Muscle of back (tissue), 3 donors: ENCODE measurements at regions not wholly inside any gene's neighbourhood (a gene's known extent, or its start where the extent isn't known, plus 50 kb on each side); places are given as distances from the start of the nearest gene placed in this dataset.

Experiments used
- DNase-seq, 3 donors: peaks; one replicate each; pipeline versions ENCODE4 v3.0.0 to v3.0.0-alpha.2; 2013

- no peak for DNase-seq
These were observed 174.1 kb upstream of the PRICKLE1 start for GRCh38 chr12:42763682-42764081.

- no peak for DNase-seq
These were observed 172.9 kb upstream of the PRICKLE1 start for GRCh38 chr12:42762395-42762925.

GRCh38 chr12:42761601-42762350 lies 172.2 kb upstream of the PRICKLE1 start:
- DNase-seq: peak in 1 of 3 donors; percentile 34

- no peak for DNase-seq
These were observed 171.5 kb upstream of the PRICKLE1 start for GRCh38 chr12:42761086-42761485.

DNA sequence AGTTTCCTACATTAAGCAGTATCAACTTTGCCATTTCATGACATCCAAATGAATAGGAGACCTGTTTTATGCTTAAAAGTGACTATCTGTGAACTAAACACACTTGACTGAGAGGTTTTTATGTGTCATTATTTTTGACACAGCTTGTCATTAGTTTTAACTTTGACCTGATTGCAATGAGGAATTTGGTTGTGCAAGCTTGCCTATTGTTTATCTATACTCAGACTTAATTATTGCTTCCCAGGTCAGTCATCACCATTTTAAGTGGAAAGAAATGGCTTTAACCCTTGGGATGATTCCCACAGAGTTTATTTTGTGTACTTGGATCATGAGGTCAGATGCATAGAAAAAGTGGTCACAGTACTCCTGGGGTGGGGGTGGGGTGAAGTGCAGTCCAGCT lies 171.0 kb upstream of the PRICKLE1 start:
- DNase-seq: no peak

DNA sequence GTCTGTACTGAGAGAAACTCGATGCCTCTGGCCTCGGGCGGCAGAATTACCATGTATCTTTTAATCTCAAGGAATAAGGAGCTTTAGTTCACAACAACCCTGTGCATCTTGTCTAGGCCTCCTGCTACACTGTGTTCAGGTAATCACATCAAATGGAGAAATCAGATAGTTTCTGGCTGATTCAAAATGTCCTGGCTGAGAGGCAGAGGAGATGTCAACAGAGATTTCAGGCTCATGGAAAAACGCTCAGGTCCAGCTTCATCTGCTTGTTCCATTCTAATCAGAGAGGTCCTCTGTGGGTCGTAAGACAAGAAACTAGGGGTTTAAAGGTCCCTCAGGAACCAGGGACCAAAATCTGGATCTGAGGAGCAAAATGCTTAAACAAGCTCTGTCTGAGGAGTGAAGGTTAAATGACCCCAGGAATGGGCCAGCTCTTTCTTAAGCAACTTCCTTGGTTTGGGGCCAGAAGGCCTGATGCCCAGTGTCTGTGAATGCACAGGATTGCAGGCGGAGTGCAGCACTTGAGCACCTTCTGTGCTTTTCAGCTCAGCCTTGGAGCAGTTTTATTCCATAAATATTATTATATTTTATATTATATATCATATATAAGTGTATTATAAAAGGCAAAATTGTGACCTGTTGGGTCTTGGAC lies 170.2 kb upstream of the PRICKLE1 start:
- DNase-seq: peak; percentile 60 to 90 (median 83)

DNA sequence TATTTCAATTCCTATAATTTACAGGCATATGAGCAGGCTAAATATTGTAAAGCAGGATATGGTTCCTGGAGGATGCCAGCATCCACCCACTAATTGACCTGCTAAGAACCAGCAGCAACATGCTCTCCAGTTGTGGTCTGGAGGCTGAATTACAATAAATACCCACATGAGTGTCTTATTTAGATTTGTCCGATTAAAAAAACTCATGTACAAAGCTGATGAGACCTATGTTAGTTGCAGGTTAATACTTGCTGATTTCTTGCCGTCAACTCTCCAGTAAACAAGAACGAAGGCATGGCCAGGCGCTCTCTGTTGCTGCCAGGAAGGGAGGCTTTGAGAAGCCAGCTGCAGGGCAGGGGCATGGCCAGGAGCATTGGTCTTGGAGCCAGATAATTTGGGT lies 169.3 kb upstream of the PRICKLE1 start:
- DNase-seq: no peak

DNA sequence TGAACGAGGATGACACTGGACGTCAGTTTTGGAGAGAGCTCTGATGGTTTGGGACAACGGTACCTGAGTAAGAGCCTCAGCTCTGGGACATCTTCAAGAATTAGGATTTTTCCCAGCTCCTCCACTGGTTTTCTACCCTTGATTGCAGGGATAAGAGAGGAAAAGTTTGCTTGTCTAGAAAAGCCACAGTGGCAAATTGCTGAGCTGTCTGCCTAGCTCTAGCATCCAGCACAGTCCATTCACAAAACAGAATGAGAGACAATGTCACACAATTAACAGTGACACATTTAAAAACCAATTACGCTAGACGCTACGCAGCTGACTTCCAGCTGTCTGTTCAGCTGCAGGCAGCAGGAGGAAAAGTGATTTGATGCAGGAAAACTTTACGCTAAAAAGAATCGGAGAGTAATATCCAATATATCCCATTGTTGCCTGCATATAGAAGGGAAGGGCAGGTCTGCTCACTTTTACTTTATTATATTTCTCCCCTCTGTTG lies 168.1 kb upstream of the PRICKLE1 start:
- peak in 1 of 3 donors; percentile 34 for DNase-seq

DNA sequence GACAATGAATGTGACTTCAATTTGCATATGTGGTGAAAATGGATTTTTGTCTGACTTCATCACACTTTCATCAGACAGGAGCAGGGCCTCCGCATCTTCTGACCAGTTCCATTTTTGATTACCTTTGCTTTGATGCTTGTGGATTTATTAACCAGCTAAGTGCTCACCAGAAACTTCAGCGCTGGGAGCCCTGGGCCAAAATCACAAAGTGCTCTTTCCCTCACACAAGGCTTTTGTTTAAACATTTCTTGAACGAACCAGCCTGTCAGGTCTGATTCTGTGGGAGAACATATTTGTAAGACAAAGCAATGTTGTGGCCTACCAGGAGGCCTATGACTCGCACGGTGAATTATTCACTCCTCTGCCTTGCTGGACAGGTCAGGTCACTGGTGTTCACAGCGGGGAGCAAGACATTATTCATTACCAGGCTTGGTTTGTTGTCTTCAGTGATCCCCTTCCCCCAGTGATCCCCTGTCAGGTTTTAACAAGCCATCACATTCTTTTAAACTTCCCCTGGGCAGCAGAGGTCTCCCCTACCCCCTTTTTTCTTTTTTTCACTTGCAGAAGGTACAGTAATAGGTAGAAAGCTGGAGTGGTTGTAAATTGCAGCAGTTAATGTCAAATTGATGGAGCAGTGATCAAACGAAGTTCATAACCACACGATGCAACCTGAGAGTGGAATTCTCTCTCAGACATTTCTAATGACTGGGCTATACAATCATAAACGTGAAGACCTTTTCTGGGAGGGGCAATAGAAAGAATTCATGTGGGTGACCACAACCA lies 167.5 kb upstream of the PRICKLE1 start:
- DNase-seq: peak in 1 of 3 donors; percentile 78

- no peak for DNase-seq
These were observed 160.8 kb upstream of the PRICKLE1 start for GRCh38 chr12:42750356-42750755.

GRCh38 chr12:42749239-42749638 lies 159.7 kb upstream of the PRICKLE1 start:
- DNase-seq: no peak

- peak in 1 of 3 donors; percentile 41 for DNase-seq
These were observed 155.1 kb upstream of the PRICKLE1 start for GRCh38 chr12:42744539-42745182.

DNA sequence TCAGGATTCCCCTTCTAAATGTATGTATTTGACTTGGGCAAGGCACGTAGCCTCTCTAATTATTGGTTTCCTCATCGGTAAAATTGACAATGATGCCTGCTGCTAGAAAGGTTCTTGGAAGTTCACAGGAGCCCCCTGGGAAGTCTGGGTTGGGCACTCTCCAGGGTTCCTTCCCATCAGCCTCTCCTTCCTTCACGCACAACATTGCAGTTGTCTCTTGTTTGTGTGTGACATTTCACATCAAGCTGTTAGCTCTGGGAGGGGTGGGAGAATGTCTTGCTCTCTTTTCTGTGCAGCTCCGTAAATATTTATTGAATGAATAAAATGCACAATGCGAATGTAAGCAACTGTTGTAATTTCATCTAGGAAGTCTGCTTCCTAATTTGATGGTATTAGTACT lies 153.2 kb upstream of the PRICKLE1 start:
- DNase-seq: peak in 1 of 3 donors; percentile 72

DNA sequence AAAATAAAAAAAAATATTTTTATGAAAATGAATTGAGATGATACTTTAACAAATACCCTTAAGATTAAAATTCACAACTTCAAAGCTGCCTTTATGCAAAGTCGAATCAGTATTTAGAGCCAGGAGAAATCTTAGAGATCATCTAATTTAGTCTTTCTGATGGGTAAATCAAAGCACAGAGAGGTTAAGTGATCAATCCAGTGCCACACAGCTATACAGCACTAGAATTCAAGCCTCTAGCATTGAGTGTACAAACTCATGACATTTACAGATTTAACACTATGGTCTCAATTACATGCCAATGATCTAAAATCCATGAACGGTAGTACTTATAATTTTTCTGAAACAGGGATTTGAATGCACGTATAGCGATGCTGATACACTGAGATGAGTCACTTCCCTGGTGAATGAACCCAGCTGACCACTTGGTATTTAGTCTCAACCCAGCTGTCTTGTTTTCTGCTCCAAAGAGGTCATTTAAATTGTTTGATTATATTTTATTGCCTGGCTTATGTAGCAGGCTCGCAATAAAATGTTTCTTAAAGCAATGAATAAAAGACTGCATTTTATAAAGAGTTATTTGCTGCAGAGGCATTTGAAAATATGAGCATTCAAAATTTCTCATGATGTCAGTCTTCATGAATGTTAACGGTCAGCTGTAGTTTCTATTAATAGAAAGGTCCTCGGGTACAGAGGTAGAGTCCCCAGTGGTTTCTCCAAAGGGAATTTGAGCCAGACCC lies 152.4 kb upstream of the PRICKLE1 start:
- peak in 1 of 3 donors; percentile 80 for DNase-seq

DNA sequence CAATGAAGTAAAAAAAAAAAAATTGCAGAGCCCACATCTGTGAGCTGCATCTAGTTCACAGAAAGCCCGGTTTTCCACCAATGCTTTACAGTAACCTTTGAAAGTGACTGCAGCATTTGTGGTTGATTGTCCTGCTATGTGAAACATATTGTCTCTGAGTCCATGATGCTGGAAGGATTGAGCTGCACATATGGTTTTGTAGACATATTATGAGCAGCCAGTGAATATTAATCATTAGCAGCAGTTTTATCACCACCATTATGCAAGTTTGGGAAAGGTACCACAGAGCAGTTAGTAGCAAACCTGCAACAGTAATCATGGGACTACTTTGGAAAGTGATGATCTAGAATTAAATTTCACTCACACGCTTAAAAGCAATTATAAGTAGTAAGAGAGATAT lies 151.5 kb upstream of the PRICKLE1 start:
- DNase-seq: peak in 1 of 3 donors; percentile 73

GRCh38 chr12:42737398-42737797 lies 147.9 kb upstream of the PRICKLE1 start:
- DNase-seq: no peak

DNA sequence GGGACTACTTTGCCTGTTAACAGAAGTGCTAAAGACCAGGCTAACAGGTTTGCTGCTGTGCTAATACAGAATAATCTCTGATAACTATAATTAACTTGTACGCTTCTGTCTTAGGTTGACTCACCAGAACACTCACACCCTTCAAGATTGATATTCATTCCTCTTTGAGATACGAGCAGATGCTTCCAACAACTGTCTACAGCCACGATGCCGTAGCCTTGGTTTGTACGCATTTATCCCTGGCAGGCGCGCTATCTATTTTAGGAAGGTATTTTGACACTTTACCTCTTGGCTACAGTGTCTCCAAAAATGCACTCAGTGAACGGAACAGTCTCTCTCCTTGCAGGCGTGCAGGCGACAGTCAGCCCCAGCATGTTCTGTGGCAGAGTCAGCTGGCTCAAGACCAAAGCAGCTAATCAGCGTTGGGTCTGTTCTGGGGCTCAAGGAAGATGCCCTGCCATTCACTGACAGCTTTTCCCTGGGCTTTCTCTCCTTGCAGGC lies 146.4 kb upstream of the PRICKLE1 start:
- peak; percentile 52 to 70 (median 60) for DNase-seq

DNA sequence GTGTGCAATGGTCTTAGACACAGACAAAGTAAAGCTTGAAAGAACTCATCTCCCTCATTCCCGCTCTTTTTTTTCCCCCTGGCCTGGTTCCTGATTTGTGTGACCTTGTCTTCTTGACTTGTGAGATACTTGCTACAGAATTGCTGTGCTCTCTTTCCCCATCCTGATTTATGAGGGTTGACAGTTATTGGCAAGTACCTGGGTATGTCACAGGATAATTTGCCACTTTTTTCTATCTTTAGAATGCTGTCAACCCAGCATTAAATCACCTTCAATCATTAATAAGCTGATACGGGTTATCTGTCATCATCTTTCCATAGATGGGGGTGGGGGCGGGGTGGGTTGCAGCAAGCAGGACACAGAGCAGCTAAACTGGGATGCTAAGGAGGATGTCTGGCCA lies 144.4 kb upstream of the PRICKLE1 start:
- DNase-seq: no peak

- no peak for DNase-seq
These were observed 143.4 kb upstream of the PRICKLE1 start for GRCh38 chr12:42732908-42733411.

- no peak for DNase-seq
These were observed 140.7 kb upstream of the PRICKLE1 start for GRCh38 chr12:42730291-42730690.

GRCh38 chr12:42729535-42729900 lies 140.0 kb upstream of the PRICKLE1 start:
- no peak for DNase-seq
